Mucosa of gallbladder (tissue), 1 donor: ENCODE measurements at regions not wholly inside any gene's neighbourhood (a gene's known extent, or its start where the extent isn't known, plus 50 kb on each side); places are given as distances from the start of the nearest gene placed in this dataset.
"Not testable (repeated sequence)": the region's sequence is repeated elsewhere in the genome, so short reads cannot be mapped to it uniquely, and the experiment has no call there.

Source experiments
- DNase-seq: peaks from one replicate; pipeline ENCODE4 v3.0.0-alpha.2; 2020; ENCODE audit warnings: low spot score
- donor health status: DM: no; HTN: no; CAD: no.

GRCh38 chr13:97875218-97875617 is 78.3 kb upstream of the IPO5 start:
- no peak for DNase-seq

- no peak for DNase-seq
Measured at GRCh38 chr13:97875911-97876310, 77.6 kb upstream of the IPO5 start.

GRCh38 chr13:97878431-97879375 is 74.8 kb upstream of the IPO5 start:
- DNase-seq = no peak

GRCh38 chr13:97879646-97880310 is 73.7 kb upstream of the IPO5 start:
- DNase-seq = no peak

GRCh38 chr13:97880311-97880675 is 73.2 kb upstream of the IPO5 start:
- DNase-seq = no peak

GRCh38 chr13:97881556-97881955 is 71.9 kb upstream of the IPO5 start:
- no peak for DNase-seq

- DNase-seq = no peak
Measured at GRCh38 chr13:97883396-97883795, 70.1 kb upstream of the IPO5 start.

GRCh38 chr13:97884707-97885468 is 68.6 kb upstream of the IPO5 start:
- DNase-seq = no peak

GRCh38 chr13:97885641-97886040 is 67.8 kb upstream of the IPO5 start:
- DNase-seq = no peak

GRCh38 chr13:97889803-97890202 is 63.7 kb upstream of the IPO5 start:
- DNase-seq = no peak

GRCh38 chr13:97890573-97890972 is 62.9 kb upstream of the IPO5 start:
- no peak for DNase-seq

GRCh38 chr13:97891964-97892363 is 61.5 kb upstream of the IPO5 start:
- DNase-seq = not testable (repeated sequence)

- no peak for DNase-seq
Measured at GRCh38 chr13:97892717-97893116, 60.8 kb upstream of the IPO5 start.

- DNase-seq = no peak
Measured at GRCh38 chr13:97895383-97895782, 58.1 kb upstream of the IPO5 start.

GRCh38 chr13:97896446-97896845 is 57.0 kb upstream of the IPO5 start:
- no peak for DNase-seq

GRCh38 chr13:97901716-97902115 is 51.8 kb upstream of the IPO5 start:
- no peak for DNase-seq
